ENCODE measurements at regions not wholly inside any gene's neighbourhood (a gene's known extent, or its start where the extent isn't known, plus 50 kb on each side); places are given as distances from the start of the nearest gene placed in this dataset.
"Not testable (repeated sequence)": the region's sequence is repeated elsewhere in the genome, so short reads cannot be mapped to it uniquely, and the experiment has no call there.

DNA sequence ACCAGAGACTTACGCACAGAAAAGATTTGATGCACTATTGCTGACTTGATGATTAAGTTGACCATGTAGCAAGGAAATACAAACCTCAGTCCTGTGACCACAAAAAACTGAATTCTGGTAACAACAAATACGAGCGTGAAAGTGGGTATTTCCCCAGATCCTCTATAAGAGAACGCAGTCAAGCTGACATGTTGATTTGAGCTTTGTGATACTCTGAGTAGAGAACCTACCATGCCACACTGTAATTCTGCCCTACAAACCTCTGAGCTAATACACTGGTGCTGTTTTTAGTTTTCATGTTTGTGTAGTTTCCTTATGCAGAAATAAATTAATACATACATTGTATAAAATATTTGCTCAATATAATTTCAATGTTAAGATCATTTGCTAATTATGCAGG, 565.6 kb upstream of the EPHA5 start:
- DNase-seq, result no peak

DNA sequence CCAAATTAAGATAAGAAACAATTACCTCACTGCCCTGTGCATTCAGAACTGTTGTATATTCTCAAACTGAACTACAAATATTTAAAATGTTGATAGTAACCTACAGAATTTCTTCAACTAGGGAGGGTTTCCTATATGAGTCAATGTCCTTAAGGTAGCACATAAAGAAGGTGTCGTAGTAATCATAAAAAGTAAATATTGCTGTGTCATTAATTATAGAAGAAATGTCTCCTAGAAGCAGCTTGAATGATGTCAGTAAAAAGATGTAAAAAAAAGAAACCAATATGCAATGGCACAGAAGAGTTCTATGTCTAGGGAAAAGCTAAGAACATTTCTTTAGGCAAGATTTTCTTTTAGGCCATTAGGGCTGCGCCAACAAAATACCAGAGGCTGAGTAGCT, 559.6 kb upstream of the EPHA5 start:
- no peak for DNase-seq

DNA sequence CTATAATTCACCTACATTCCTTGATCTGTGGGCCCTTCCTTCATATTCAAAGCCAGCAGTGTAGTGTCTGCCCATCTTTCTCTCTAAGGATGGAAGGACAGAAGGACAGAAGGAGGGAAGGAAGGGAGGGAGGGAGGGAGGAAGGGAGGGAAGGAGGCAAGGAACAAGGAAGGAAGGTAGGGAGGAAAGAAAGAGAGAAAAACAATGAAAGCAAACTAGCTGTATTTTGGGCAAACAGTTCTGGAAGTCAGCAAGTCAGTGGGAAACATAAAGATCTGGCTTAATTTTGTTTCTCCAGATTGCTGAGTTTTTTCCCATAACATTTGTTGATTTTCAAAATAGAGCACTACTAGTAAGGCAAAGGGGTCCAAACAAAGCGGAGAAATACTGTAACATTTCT, 555.2 kb upstream of the EPHA5 start:
- DNase-seq, result no peak

DNA sequence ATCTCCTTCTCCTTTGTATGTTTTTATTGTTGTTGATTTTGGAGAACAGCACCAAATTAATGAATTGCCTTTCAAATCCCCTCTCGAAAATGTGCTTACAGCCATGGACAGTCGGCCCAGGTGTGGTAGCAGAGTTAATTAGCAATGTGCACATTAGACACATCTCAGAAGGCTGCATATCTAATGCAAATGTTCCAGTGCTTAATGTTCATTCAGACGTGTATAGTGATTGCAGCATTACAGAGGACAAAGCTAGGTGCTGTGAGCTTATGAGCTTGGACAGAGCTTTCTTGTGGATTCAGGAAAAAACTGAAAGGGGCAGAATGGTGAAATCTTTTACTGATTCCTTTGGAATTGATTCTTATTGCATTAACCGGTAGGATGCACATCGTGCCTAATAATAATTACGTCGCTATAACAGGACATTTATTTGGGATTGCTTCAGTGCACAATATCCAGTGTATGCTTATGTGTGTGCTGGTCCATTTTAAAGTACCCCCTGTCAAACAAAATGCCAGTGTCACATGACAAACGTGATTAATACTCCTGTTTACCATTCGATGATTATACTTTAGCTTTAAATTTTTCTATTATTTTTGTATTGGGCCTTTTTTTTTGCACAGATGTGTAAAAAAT, 552.9 kb upstream of the EPHA5 start:
- DNase-seq, result peak in 2 of 3 experiments; percentile 28 to 59

DNA sequence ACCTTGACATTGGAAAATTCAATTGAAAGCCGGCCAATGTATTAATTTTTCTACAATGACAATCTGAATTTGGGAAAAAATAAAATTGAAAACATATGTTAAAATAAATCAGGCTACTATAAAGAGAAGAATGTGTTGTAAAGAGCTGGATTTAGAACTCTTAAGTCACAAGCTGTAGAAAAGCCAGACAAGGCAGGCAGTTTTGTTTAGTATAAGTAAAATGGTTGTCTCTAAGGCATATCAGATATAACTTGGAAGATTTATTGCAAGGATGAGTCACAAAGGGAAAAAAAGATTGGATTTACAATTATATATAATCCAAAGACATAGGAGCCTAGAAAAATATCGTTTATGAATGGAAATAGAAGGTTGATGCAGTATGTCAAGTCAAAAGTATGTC, 549.1 kb upstream of the EPHA5 start:
- DNase-seq, result no peak

DNA sequence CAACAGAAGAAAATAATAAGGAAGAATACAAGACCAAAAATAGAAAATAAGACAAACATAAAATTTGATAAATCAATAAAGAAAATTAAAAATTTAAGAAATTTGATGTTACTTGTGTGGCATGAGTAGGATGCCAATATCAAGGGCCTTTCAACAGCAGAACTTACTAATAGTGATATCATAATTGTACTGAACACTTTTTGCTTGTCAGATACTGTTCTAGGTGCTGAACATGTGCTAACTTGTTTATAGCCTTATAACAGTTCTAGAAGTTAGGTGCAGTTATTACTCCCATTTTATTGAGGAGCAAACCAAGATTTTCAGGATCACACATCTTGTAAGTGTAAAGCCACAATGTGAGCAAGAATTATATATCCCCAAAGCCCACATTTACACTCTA, 546.0 kb upstream of the EPHA5 start:
- DNase-seq, result no peak

DNA sequence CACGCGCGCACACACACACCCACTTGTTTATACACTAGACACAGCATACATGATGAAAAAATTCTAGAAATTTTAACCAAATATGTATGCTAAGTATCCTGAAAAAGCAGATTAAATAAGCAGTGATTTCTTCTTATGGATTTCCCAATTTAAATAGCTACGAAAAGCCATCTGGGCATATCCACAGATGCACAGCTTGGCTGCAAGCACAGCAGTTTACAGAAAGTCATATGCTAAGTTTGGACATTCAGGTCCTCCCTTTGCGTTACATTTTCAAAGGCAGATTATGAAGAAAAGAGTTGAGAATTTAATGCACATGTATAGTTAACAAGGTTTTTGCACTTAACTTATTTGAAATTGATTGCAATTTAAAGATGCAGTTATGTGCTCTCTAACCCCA, 542.2 kb upstream of the EPHA5 start:
- no peak for DNase-seq

DNA sequence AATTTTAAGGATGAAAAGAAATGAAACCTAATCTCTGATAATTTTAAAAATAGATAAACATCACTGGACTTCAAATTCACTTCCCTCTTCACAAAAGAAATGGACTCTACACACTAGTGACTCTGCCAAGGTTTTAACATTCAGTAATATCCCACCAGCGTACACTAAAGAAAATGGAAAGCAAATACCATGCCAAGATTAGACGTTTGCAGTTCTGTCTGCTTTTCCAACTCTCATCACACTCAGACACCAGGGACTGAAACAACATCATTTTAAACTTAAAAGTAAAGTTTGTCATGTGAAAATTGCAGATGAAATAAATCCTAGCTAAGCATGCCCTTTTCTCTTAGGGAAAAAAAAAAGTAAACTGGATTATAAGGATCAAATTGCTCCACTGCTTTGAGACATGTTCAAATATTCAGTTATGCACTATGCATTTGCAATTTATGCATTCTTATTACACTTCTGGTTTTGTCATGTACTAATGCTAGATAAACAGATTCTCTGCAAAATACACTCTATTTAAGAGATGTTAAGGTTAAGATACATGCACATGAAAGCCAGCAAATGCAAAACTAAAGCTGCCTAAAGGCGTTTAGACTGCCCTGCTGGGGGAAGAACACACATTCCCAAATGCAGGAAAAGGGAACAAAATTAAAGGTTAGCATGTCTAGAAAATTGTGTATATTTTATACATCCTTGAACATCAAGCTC, 534.4 kb upstream of the EPHA5 start:
- DNase-seq, result no peak

DNA sequence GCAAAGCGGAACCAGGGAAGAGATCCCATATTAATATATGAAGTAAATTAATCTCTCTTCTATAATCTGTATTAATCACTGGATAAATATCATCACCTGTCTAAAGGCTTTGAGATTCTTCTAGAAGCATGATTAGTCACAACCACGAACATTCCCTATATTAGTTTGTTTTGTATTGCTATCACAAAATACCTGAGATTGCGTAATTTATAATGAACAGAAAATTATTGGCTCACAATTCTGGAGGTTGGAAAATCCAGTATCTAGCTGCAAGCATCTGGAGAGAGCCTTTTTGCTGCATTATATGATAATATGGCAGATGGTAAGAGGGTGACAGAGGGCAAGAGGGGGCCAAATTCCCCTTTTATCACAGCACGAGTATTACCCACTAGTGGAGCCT, 532.6 kb upstream of the EPHA5 start:
- no peak for DNase-seq

DNA sequence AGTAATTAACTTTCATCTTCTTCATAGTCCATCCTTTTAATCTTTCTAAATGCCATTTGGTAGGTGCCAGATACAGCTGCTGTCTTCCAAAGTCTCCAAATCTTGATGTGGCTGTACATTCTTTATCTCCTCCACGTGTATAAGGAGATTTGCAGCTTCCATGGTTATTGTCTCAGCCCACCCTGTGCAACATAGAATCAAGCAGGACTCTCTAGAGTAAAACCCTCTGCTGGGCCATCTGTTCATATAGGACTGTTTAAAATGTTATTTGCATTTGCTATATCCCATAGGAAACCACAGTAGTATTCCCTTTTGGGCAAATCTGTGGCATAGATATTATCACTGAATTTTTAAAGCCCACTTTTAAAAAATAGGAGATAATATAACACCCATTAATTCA, 527.2 kb upstream of the EPHA5 start:
- DNase-seq, result no peak

DNA sequence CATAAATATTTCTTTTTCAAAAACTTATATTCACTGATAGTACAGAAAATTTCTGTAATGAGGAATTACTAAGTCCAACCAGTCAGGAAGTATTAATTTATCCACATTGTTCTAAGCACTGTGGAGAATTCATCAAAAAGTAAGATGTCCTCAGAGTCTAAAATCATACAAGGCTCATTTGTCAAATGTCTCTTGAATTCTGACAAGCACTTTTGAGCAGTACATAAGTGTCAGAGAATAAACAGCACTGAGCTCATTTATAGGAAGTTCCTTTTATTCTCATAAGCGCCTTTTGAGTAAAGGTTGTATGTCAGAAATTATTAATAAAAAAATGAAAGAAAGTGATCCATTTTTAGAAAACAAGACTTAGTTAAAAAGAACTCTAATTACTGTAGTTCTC, 523.2 kb upstream of the EPHA5 start:
- peak in 2 of 3 experiments; percentile 8 to 17 for DNase-seq

DNA sequence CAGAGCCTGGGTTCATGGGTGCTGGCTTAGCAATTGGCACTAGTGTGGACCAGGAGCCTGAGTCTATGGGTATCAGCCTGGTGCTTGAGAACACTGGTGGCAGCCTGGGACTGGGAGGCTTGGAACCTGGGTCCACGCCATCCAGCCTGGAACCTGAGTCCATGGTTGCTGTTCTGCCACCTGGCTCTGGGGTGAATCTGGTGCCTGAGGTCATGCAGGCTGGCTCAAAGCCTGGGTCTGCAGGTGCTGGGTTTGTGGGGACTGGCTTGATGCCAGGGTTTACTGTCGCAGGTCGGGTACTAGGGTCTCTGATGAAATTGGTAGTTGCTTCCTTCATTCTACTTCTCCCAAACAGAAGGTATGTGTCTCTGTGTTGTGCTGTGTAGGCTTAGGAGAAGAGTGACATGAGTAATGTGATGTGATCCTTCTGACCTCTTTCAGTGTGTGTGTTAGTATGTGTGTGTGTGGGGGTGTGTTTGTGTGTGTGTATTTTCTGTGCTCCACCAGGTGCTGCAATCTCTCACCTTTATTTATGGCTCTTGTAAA, 517.0 kb upstream of the EPHA5 start:
- DNase-seq, result peak in 1 of 3 experiments; percentile 14

DNA sequence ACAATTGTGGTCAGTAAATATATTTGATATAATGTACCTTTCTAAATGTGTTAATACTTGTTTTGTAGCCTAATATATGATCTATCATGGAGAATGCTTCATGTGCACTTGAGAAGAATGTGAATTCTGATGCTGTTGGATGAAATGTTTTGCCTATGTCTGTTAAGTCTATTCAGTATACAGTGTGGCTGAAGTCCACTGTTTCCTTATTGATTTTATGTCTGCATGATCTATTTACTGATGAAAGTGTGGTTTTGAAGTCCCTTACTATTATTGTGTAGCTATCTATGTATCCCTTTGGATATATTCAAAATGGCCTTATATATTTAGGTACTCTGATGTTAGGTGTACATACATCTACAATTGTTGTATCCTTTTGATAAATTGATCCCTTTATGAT, 515.8 kb upstream of the EPHA5 start:
- no peak for DNase-seq

DNA sequence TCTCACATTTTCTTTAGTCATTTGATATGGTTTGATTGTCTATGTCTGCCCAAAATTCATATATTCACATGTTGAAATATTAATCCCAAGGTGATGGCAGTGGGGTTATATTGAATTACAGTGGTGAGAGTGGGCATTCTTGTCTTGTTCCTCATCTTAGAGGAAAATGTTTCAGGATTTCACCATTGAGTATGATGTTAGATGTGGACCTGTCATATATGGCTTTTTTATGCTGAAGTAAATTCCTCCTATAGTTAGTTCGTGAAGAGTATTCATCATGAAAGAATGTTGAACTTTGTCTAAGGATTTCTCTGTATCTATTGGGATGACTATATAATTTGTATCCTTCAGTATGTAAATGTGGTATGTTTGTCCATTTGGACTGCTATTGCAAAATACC, 512.3 kb upstream of the EPHA5 start:
- no peak for DNase-seq

DNA sequence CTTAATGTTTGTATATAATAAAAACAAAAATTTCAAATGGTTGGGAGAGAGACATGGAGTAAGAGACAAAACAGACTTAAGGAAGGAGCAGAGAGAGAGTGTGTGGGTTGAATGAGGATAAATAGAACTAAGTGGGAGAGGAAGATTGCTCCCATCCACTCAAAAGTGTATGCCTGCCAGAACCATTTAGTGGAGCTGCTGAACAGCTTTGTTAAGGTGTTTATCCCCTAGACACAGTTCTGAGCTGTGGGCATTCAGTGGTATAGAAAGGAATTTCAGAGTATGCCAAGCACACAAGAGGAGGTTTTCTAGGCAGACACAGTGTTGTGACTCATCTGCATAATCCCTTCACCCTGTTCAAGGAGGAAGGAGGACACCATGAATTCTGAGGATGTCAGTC, 508.6 kb upstream of the EPHA5 start:
- DNase-seq, result no peak

DNA sequence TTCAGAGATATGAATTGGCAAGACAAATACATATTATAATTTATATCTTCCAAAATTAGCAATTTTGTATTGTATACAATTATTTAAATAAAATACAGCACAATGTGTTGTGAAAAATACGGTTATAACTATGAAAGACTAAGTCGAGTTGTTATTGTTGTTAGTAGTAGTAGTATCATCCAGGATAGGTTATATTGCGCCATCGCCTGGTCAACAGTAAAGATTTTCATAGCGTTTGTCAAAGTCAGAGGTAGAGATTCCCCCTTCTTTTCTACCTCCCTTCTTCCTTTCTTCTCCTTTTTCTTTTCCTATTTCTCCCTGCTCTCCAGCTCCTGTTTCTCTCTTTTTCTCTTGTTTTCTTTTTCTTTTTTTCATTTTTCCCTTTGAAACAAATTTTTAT, 499.1 kb upstream of the EPHA5 start:
- peak in 1 of 3 experiments; percentile 3 for DNase-seq

DNA sequence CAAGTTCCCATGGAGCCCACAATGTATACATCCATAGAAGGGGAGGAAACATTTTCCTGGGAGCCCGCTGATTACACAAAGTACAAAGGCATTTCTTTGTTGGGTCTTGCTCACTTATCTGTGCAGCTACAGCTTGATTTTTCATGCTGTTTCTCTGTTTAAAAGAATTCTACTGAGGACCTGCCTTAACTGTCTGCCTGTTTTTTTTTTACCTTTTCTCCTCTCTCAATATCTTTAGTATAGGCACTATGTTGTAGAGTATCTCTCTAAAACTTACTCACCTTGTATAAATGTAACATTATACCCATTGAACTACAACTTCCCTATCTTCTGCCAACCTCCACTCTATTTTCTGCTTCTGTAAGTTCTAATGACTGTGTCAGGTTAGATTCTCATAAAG, 494.6 kb upstream of the EPHA5 start:
- no peak for DNase-seq

DNA sequence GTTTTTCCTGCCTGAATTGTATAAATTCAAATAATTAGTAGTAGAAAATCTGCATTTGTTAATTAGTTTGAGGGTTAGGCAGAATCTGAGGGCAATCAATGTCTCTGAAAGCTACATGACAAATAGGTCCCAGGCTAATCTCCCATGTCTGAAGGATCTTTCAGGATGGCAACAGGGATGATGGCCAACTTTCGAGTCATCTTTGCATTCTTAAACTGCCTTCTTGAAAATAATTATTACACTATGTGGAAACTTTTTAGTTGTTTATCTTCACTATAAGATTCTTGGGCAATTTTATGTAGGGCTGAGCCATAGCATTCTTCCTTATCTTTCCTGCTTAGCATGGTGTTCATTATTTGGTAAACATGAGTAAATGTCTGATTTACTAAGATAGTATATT, 490.3 kb upstream of the EPHA5 start:
- DNase-seq, result no peak

DNA sequence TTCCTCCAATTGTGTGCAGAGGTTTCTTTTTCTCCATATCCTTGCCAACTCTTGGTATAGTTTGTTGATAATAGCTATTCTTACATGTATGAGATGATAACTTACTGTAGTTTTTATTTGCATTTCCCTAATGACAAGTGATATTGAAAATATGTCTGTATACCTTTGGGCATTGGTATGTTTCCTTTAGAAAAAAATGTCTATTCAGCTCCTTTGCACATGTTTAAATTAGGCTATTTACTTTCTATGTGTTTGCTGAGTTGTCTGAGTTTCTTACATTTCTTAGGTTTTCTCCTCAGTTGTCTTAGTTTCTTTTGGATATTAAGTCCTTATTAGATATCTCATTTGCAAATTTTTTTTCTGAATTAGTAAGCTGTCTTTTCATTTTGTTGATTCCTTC, 487.3 kb upstream of the EPHA5 start:
- DNase-seq, result no peak

DNA sequence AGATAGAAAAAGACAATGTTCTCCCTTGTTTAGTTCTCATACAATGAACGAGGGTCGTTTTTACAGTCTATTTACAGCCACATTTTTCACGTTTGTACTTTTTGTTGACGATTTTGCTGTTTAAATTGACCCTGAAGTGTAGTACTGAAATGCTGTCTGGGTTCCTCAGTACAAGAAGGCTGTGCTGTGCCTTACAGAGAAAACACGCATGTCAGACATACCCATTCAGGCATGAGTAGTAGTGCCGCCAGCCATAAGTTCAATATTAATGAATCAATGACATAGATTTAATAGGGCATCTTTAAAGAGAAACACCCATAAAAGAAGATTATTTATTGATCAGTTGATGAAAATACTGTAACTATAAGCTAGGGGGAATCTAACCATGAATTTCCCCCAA, 459.8 kb upstream of the EPHA5 start:
- no peak for DNase-seq

DNA sequence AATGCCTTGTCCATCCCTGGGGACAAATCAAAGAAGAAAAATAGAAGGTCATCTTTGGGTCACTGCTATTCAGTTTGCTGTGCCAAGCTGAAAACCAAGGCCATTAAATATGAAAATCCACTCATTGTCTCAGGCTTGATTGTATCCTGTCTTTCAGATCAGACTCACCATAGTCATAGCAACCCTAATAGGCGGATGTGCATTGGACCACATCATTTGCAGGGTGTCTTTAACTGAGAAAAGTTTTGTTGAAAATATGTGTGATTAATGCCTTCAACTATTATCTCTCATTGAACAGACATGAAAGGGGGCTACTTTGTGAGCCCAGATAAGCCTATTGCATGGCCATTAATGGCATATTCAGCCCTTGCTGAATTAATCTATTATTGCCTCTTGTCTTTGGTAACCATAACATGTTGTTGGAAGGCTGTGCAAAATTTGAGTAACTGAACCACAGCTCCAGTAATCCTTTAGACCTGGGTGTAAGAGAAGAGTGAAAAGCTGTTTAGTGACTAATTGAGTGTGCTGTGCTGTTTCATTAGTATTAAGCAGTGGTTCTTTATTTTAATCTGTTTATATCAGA, 453.6 kb upstream of the EPHA5 start:
- no peak for DNase-seq

DNA sequence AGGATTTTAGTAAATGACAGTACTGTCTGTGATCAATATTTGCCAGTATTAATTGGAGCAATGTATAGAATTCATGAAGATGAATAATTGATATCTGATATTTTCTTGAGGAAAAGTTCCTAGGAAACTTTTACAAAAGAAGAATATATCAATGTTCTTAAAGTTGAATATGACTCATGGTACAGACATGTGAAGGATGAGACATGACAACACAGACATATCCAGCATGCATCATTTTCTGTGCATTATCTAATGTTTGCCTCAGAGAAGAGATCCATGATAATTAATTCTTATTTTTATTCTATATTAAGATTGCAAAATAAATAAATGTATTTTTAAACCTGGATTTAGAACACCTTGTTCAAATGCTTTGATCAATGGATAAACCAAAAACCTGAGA, 452.9 kb upstream of the EPHA5 start:
- DNase-seq, result no peak

DNA sequence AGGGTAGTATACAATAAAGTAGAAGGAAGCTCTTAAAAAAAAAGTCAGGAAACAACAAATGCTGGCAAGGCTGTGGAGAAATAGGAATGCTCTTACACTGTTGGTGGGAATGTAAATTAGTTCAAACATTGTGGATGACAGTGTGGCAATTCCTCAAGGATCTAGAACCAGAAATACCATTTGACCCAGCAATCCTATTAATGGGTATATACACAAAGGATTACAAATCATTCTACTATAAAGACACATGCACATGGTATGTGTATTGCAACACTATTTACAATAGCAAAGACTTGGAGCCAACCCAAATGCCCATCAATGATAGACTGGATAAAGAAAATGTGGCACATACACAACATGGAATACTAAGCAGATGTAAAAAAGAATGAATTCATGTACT, 444.9 kb upstream of the EPHA5 start:
- DNase-seq, result not testable (repeated sequence)

DNA sequence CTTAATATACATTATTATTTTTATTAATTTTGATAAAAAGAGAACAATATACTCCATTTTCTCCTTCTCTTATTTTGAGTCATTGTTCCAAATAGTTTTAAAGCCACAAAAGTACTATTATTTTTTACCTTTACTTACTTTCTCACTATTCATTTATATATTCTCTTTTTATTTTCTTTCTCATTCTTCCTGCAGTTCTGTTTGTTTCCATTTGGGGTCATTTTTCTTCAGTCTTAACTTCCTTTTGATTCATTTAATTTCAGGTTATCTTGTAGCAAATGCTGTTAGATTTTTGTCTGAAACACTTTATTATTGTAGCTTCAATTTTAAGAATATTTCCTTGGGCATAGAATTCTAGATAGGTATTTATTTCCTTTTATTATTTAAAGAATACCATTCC, 438.6 kb upstream of the EPHA5 start:
- DNase-seq, result no peak
